OCI-LY3 (cell line): ENCODE measurements at regions not wholly inside any gene's neighbourhood (a gene's known extent, or its start where the extent isn't known, plus 50 kb on each side); places are given as distances from the start of the nearest gene placed in this dataset.

Experiments
- H2AFZ ChIP-seq: fragments of 200-600, 300-600 bp; shearing (Covaris generic); 2 replicates; pipeline ENCODE4 v1.6.0; 2014; ENCODE audit warnings: antibody characterized with exemption, low read depth, low read length
- H3K27ac ChIP-seq: fragments of 200-600, 300-600 bp; sonication (generic); 2 replicates; pipeline ENCODE4 v1.5.1; 2014; ENCODE audit warnings: mild to moderate bottlenecking, low read length, moderate library complexity, mixed read lengths
- H3K27me3 ChIP-seq: fragments of 200-600, 300-600 bp; sonication (generic); 2 replicates; pipeline ENCODE4 v1.6.1; 2014; ENCODE audit warnings: low read depth, low read length, mixed read lengths
- H3K36me3 ChIP-seq: fragments of 200-600, 300-600 bp; sonication (generic); replicated peaks from 2 replicates; pipeline ENCODE3; 2014; ENCODE audit warnings: low read depth, low read length, mixed read lengths
- H3K4me1 ChIP-seq: fragments of 300-600, 200-600 bp; sonication (generic); 2 replicates; pipeline ENCODE4 v1.6.1; 2014; ENCODE audit warnings: low read length, mixed read lengths
- H3K4me2 ChIP-seq: fragments of 200-600, 300-600 bp; sonication (generic); 2 replicates; pipeline ENCODE4 v1.6.1; 2014; ENCODE audit warnings: low read length, mixed read lengths
- H3K4me3 ChIP-seq: fragments of 300-600, 200-600 bp; sonication (generic); 2 replicates; pipeline ENCODE4 v1.5.1; 2014; ENCODE audit warnings: antibody characterized with exemption, mild to moderate bottlenecking, low read length, moderate library complexity
- H3K79me2 ChIP-seq: fragments of 300-600, 200-600 bp; shearing (Covaris generic); 2 replicates; pipeline ENCODE4 v1.6.1; 2014; ENCODE audit warnings: mild to moderate bottlenecking, low read length, mixed read lengths
- H3K9ac ChIP-seq: fragments of 300-600, 200-600 bp; shearing (Covaris generic); 2 replicates; pipeline ENCODE4 v1.6.0; 2014; ENCODE audit warnings: mild to moderate bottlenecking, low read length, moderate library complexity
- H3K9me3 ChIP-seq: fragments of 200-600, 300-600 bp; shearing (Covaris generic); 2 replicates; pipeline ENCODE4 v1.6.1; 2014; ENCODE audit warnings: low read length, mixed read lengths; ENCODE audit not compliant: insufficient read depth
- H4K20me1 ChIP-seq: fragments of 200-600, 300-600 bp; sonication (generic); 2 replicates; pipeline ENCODE4 v1.6.1; 2016; ENCODE audit warnings: low read length, mixed read lengths; ENCODE audit not compliant: insufficient read depth
- EZH2phosphoT487 ChIP-seq: fragments of 200-600 bp; shearing (Covaris generic); IDR thresholded peaks from 2 replicates; pipeline ENCODE4 v1.6.1; 2018; ENCODE audit warnings: antibody characterized with exemption, mixed run types, low read depth
- TF ChIP-seq, protein P1 (sequence below): fragments of 200-600, 300-600 bp; sonication (generic); IDR thresholded peaks from 2 replicates; pipeline ENCODE4 v1.5.1; 2014; ENCODE audit warnings: antibody characterized with exemption, low read length, low read depth

DNA sequence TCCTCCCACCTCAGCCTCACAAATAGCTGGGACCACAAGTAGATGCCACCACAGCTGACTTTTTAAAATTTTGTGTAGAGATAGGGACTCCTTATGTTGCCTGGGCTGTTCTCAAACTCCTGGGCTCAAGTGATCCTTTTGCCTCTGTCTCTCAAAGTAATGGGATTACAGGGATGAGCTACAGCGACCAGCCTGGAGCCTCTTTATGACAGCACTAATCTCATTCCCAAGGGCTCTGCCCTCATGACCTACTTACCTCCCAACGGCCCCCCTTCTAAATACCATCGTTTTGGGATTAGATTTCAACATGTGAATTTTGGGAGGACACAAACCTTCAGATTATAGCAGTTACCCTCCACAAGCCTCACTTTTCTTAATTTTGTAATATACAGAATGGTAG is 150.6 kb upstream of the FUT8 start:
- H3K4me3 ChIP-seq, result no peak overlapping the region
- no peaks in the 10 kb centered on the region for H3K9me3 ChIP-seq
- no peak overlapping the region for H3K4me2 ChIP-seq
- no peak overlapping the region for H3K27ac ChIP-seq
- no peaks in the 10 kb centered on the region for H4K20me1 ChIP-seq
- no peaks in the 10 kb centered on the region for H3K4me1 ChIP-seq
- H3K79me2 ChIP-seq, result no peaks in the 10 kb centered on the region
- H3K36me3 ChIP-seq, result no peaks in the 10 kb centered on the region
- peaks cover 27% of the 10 kb centered on the region for H3K27me3 ChIP-seq
- H2AFZ ChIP-seq, result no peak overlapping the region
- H3K9ac ChIP-seq, result no peak overlapping the region
- TF ChIP-seq, protein P1, sequence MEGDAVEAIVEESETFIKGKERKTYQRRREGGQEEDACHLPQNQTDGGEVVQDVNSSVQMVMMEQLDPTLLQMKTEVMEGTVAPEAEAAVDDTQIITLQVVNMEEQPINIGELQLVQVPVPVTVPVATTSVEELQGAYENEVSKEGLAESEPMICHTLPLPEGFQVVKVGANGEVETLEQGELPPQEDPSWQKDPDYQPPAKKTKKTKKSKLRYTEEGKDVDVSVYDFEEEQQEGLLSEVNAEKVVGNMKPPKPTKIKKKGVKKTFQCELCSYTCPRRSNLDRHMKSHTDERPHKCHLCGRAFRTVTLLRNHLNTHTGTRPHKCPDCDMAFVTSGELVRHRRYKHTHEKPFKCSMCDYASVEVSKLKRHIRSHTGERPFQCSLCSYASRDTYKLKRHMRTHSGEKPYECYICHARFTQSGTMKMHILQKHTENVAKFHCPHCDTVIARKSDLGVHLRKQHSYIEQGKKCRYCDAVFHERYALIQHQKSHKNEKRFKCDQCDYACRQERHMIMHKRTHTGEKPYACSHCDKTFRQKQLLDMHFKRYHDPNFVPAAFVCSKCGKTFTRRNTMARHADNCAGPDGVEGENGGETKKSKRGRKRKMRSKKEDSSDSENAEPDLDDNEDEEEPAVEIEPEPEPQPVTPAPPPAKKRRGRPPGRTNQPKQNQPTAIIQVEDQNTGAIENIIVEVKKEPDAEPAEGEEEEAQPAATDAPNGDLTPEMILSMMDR, result no peak
- TF ChIP-seq EZH2phosphoT487, result no peak

DNA sequence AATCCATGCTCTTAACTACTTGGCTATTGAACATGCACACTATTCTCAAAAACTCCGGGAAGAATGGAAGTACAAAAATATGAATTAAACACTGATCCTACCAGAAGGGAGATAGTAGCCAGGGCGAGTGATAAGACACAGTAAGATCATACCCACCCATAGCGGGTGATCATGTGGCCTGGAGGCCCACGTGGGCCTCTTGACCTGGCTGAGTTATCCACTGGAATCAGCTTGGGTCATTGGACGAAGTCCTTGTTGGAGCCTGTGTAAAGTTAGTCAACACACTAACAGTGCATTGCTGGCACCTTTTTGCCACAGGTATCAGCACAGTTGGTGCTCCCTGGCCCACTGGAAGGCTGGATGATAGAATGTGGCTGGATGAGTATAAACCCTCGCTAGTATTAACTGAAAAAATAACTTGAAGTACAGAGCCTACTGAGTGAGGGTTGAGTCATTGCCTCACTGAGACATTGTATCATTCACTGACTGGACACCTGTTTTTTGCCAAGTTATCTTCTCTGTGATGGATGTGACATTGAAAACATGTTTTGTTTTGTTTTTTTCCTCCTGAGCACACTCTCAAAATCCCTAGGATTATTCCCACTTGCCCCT is 149.2 kb upstream of the FUT8 start:
- Histone ChIP-seq H3K27ac (no peak overlapping the region), H4K20me1 (no peaks in the 10 kb centered on the region), H3K36me3 (no peaks in the 10 kb centered on the region), H3K79me2 (no peaks in the 10 kb centered on the region), H3K9me3 (no peaks in the 10 kb centered on the region), H3K4me3 (no peak overlapping the region), H3K4me2 (no peak overlapping the region), H2AFZ (no peak overlapping the region), H3K27me3 (peaks cover 23% of the 10 kb centered on the region), H3K4me1 (no peaks in the 10 kb centered on the region), H3K9ac (no peak overlapping the region)
- TF ChIP-seq, protein P1, result no peak
- no peak for TF ChIP-seq EZH2phosphoT487

DNA sequence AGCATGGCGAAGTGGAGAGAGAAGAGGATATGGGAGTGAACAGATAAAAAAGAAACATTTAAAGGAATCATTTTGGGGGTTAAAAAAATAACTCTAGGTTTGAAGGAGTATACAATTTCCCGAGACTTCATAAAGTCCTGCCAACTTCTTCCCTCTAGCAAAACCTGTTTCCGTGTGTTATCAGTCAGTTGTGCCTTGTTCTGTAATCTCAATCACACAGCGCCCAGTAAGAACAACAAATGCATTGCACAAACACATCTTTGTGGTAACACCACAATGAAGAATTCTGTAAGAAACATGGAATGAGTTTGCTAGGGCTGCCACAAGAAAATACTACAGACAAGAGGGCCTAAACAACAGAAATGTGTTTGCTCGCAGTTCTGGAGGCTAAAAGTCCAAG is 144.7 kb upstream of the FUT8 start:
- H3K27ac ChIP-seq, result no peak overlapping the region
- no peak overlapping the region for H2AFZ ChIP-seq
- no peaks in the 10 kb centered on the region for H3K4me1 ChIP-seq
- no peaks in the 10 kb centered on the region for H3K36me3 ChIP-seq
- no peaks in the 10 kb centered on the region for H3K9me3 ChIP-seq
- H3K79me2 ChIP-seq, result no peaks in the 10 kb centered on the region
- TF ChIP-seq, protein P1, result no peak
- TF ChIP-seq EZH2phosphoT487, result no peak
- no peak overlapping the region for H3K9ac ChIP-seq
- H3K4me3 ChIP-seq, result no peak overlapping the region
- no peaks in the 10 kb centered on the region for H4K20me1 ChIP-seq
- H3K4me2 ChIP-seq, result no peak overlapping the region
- peaks cover 25% of the 10 kb centered on the region for H3K27me3 ChIP-seq

DNA sequence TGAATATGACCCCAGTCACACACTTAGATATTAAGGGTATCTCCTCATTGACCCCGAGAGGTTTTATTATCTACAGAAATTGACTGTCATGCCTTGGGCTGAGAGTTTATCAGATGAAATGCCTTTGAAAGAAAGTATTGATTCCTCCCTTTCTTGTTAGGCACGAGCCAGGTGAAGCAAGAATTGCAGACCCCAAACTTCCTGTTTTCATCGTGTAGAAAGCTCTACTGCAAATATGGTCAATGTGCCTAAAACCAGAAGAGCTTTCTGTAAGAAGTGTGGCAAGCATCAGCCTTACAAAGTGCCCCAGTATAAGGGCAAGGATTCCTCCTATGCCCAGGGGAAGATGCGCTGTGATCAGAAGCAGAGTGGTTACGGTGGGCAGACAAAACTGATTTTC is 143.9 kb upstream of the FUT8 start:
- Histone ChIP-seq H3K27me3 (peaks cover 25% of the 10 kb centered on the region), H3K9me3 (no peaks in the 10 kb centered on the region)

More for the DNA sequence above, 143.9 kb upstream of the FUT8 start:
- Histone ChIP-seq H2AFZ (no peak overlapping the region), H3K4me3 (no peak overlapping the region), H3K9ac (no peak overlapping the region), H4K20me1 (no peaks in the 10 kb centered on the region), H3K27ac (no peak overlapping the region), H3K4me2 (no peak overlapping the region), H3K36me3 (no peaks in the 10 kb centered on the region), H3K79me2 (no peaks in the 10 kb centered on the region), H3K4me1 (no peaks in the 10 kb centered on the region)
- TF ChIP-seq, protein P1, result no peak
- no peak for TF ChIP-seq EZH2phosphoT487
